ENCODE measurements at regions not wholly inside any gene's neighbourhood (a gene's known extent, or its start where the extent isn't known, plus 50 kb on each side); places are given as distances from the start of the nearest gene placed in this dataset.
A peak's percentile ranks its signal among the peaks of the same experiment; 100 is the strongest.
"Not testable (repeated sequence)": the region's sequence is repeated elsewhere in the genome, so short reads cannot be mapped to it uniquely, and the experiment has no call there.

DNA sequence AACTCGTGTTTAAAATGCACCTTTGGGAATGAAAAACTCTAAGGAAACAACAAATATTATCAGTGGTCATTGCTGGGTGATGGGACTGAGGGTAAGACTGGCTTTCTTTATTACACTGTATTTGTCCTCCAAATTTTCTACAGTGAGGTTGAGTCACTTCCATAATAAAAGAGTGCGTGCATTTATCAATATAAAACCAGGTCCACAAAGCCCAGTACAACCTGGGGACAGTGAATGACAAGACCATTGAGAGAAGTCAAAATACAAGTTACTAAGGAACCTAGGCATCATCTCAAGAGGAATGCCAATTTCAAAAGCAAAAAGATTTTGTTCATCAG lies 76.4 kb downstream of the MAGED4 start:
- no peak for DNase-seq

DNA sequence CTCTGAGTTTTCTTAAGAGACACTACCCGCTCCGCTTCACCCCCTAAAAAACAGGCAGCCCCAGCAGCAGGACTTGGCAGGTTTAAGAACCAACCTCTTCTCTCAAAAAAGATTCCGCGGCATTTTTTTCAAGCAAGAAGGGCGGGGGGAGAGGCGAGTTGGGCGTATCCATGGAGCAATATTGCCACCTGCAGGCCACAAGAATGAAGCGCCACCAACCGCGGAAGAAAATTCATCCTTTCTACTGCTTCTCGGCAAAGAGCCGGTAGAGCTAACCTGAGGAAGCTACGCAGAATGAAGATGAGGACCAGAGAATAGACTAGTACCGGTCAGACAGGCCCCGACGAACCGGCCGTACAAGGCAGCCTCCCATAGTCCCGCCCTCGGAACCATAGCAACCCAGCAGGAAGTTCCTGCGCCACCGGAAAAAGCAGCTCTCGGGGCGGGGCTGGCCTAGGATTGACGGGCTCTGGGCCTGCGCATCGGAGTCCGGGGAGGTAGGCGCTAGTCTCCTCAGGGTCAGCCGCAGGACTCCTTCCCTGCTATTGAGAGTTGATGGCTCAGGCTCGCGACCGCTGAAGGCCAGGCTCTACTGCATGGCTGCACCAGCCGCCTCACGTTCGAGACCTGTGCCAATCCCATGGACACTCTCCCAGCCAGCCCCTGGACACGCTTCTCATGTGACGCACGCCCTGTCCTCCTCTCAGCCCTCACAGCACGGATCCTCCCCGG lies 76.9 kb downstream of the MAGED4 start:
- DNase-seq = peak; percentile 69

DNA sequence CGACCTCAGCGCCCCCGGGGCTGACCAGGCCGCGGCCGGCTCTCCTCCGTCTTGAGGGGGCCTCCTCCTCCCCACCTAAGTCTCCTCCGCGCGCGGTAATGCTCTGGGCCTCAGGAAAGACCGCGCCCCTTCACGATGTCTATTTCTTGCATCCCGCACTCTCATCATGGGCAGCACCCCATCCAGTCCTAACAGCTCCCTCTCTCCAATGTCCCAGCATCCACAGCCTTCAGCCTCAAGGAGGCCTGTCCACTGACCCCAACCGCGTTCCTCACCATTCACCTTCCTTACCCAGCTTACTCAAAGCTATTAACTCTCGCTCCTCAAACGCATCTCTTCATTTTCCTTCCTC lies 77.5 kb downstream of the MAGED4 start:
- no peak for DNase-seq

DNA sequence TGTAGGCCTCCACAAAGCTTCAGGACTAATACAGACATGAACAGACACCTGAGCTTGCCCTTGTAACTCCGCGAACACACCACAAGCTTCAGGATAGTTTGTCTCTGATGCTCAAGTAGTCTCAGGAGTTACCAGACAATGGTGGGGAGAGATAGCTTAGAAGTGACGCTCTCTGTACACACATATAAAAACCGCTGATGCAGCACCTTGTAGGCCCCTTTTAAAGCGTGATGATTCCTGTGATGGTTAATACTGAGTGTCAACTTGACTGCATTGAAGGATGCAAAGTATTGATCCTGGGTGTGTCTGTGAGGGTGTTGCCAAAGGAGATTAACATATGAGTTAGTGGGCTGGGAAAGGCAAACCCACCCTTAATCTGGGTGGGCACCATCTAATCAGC lies 78.7 kb downstream of the MAGED4 start:
- no peak for DNase-seq

DNA sequence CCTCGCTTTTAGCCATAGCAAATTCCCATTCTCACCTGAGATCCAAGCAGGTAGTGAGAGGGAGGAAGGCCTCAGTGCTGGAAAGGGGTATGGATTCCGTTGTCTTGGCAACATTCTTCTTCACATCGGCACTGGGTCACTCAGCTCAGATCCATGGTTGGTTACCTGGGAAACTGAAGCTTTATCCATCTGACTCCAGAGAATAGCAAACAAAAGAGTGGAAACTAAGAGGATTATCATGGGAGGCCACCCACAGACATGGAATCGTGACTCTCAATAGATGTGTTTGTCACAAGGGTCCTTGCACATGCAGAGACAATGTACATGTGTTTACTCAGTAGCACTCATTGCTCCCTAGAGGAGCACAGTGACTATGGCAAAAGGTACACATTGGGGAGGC lies 81.0 kb downstream of the MAGED4 start:
- DNase-seq = no peak

DNA sequence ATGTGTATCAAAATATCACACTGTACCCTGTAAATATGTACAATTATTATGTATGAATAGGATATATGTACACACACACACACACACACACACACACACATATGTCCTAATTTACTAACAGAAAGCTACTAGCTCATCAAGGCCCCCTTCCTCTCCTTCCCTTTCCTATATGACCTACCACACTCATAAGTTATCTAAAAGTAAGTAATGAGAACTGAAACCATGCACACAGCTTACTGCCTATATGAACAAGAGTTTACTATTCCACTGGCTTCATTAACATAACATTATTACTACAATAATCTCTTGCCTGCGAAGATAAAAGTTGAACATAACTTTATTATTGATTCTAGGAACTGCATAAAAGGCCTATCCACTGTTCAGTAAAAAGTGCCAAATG lies 83.8 kb downstream of the MAGED4 start:
- not testable (repeated sequence) for DNase-seq

DNA sequence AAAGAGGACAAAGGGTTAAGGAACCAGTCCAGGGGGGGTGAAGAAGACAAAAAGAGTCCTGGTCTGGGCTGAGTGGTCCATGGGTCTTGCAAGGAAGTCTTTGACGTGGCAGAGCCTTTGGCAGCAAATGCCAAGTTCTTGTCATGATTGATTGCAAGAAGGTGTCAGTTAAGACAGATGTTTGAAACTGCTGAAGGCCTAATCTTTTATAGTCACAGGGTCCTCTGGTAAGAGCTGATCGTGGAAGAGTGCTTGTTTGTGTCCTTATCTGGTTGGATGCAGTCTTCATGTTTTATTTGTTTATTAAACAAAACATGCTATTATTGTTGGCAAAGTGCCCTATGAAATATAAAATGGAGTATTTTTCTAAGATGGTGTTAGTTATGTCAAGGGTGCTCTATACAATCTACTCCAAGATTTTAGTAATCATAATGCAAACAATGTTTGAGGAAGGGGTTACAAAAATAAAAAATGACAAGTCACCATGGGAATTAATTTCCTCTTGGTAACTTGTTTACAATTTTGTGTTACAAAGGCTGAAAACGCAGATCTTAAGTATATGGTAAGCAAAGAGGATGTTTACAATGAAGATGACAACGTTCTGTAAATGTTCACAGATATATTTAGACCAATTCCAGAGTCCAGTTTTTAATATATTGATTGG lies 85.9 kb downstream of the MAGED4 start:
- no peak for DNase-seq

DNA sequence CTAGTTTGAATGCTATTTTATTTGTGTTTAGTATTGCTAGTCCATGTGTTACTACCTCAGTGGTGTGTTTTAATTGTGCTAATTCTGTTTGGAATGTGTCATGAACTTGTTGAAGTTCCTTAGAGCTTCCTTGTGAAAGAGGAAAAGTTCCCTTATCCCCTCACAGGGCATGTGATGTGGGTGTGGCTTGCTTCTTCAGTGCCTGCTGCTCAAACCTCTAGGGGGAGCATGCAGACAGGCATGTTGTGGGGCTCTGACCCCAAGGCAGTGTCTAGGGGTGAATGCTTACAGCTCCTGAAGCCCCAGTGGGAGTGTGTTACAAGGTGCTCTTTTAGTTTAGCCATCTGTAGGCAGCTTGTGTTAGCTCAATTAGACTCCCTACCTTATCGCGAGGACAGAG lies 86.5 kb downstream of the MAGED4 start:
- DNase-seq = no peak

DNA sequence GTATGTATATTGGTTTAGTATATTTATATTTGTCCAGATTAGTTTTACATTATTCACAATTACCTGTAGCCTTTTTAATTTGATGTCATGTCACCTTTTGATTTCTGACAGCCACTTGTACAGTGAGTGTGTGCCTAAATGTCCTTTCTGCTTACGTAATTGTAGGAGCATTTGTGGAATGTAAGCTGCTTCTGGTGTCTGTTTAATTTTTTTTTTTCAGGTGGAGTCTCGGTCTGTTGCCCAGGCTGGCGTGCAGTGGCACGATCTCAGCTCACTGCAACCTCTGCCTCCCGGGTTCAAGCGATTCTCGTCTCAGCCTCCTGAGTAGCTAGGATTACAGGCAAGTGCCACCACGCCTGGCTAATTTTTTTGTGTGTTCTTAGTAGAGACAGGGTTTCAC lies 91.2 kb upstream of the XAGE2 start:
- no peak for DNase-seq

DNA sequence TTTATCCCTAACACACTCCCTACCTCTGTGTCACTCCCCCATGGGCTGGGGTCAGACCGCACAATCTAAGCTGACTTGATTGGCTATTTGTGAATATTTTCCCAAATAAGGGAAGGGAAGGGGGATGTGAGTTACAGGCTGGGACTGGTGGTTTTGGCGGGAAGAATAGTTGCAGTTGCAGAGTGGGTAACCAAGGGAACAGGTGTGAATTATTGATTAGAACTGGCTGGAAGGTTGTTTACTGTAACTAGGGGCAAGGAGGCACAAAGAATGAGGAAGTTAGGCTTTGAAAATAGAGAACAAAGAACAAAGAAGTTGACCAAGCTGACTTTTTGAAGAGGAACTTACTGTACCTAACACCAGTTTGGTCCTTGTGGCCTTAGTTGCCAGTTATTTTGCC lies 88.0 kb upstream of the XAGE2 start:
- no peak for DNase-seq

DNA sequence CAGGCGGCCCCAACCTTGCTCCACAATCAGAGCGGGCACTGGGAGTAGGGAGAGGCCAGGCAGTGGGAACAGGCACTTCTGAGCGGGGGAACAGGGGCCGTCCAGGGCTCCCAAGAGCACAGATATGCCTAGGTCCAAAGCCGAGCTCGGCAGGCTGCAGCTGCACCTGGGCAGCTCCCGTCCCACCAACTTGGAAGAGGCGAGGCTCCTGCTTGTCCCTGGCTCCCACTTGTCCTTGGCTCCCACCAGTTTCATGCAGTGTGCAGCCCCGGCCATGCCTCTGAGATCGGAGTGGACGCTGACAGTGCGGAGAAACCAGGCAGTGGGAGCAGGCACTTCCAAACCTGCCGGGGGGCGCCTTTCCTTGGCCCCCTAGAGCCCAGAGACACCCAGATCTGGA lies 84.0 kb upstream of the XAGE2 start:
- DNase-seq = no peak

DNA sequence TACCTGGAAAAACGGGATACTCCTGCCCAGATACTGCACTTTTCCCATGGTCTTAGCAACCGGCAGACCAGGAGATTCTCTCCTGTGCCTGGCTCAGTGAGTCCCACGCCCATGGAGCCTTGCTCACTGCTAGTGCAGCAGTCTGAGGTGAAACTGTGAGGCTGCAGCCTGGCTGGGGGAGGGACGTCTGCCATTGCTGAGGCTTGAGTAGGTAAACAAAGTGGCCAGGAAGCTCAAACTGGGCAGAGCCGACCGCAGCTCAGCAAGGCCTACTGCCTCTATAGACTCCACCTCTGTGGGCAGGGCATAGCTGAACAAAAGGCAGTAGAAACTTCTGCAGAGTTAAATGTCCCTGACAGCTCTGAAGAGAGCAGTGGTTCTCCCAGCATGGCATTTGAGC lies 69.9 kb upstream of the XAGE2 start:
- DNase-seq = not testable (repeated sequence)

DNA sequence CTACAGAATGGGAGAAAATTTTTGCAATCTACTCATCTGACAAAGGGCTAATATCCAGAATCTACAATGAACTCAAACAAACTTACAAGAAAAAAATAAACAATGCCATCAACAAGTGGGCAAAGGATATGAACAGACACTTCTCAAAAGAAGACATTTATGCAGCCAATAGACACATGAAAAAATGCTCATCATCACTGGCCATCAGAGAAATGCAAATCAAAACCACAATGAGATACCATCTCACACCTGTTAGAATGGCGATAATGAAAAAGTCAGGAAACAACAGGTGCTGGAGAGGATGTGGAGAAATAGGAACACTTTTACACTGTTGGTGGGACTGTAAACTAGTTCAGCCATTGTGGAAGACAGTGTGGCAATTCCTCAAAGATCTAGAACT lies 60.3 kb upstream of the XAGE2 start:
- not testable (repeated sequence) for DNase-seq
